ENCODE measurements at regions not wholly inside any gene's neighbourhood (a gene's known extent, or its start where the extent isn't known, plus 50 kb on each side); places are given as distances from the start of the nearest gene placed in this dataset.

DNA sequence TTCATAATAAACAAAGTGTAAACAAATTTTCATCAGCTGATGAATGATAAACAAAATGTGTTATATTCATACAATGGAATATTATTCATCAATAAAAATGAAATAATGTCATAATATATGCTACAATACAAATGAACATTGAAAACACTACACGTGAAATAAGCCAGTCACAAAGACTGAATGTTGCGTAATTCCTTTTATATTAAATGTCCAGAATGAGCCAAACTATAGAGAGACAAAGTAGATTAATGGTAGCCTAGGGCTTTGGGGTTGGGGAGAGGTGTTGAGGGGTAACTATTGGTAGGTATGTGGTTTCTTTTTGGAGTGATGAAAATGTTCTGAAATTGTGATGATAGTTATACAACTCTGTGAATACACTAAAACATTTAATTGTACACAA, 292.9 kb upstream of the PDZRN3 start:
- no peak for TF ChIP-seq POLR2A (IDR thresholded peaks at IDR 0.05)
- TF ChIP-seq, protein P1, sequence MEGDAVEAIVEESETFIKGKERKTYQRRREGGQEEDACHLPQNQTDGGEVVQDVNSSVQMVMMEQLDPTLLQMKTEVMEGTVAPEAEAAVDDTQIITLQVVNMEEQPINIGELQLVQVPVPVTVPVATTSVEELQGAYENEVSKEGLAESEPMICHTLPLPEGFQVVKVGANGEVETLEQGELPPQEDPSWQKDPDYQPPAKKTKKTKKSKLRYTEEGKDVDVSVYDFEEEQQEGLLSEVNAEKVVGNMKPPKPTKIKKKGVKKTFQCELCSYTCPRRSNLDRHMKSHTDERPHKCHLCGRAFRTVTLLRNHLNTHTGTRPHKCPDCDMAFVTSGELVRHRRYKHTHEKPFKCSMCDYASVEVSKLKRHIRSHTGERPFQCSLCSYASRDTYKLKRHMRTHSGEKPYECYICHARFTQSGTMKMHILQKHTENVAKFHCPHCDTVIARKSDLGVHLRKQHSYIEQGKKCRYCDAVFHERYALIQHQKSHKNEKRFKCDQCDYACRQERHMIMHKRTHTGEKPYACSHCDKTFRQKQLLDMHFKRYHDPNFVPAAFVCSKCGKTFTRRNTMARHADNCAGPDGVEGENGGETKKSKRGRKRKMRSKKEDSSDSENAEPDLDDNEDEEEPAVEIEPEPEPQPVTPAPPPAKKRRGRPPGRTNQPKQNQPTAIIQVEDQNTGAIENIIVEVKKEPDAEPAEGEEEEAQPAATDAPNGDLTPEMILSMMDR (IDR thresholded peaks at IDR 0.05) = no peak

Data from Peyer's patch (tissue), 4 donors.